Peyer's patch (tissue), 4 donors: ENCODE measurements at regions not wholly inside any gene's neighbourhood (a gene's known extent, or its start where the extent isn't known, plus 50 kb on each side); places are given as distances from the start of the nearest gene placed in this dataset.

ENCODE experiments used
- CTCF ChIP-seq, 6 experiments: fragments of 450-650 bp in 4 of 6; fragments of 200-600 bp in 2 of 6; sonication (generic) in 1 of 6; IDR thresholded peaks; one replicate each; pipeline ENCODE4 v1.5.1; 2017 to 2019; ENCODE audit warnings: antibody characterized with exemption in 6 of 6, mild to moderate bottlenecking in 3 of 6, moderate library complexity in 1 of 6
- POLR2A ChIP-seq, 2 donors: fragments of 450-650 bp; IDR thresholded peaks; one replicate each; pipeline ENCODE4 v1.5.1; 2017; ENCODE audit warnings: antibody characterized with exemption in 2 of 2, mild to moderate bottlenecking in 2 of 2, moderate library complexity in 2 of 2

GRCh38 chr13:91169321-91170050, 178.0 kb upstream of the MIR17HG start:
- TF ChIP-seq CTCF (IDR thresholded peaks at IDR 0.05) (no peak), POLR2A (IDR thresholded peaks at IDR 0.05) (no peak)
